K562 (cell line): ENCODE measurements at regions not wholly inside any gene's neighbourhood (a gene's known extent, or its start where the extent isn't known, plus 50 kb on each side); places are given as distances from the start of the nearest gene placed in this dataset.

Experiments used
- ATAC-seq: fragments of 200-7000 bp; cut with Tn5 transposase; 3 replicates; pipeline ENCODE4 v1.9.1; 2020; ENCODE audit warnings: moderate library complexity
- BruUV-seq: library from RNA; stranded (reverse); fragments of 400-500 nt; replicated peaks from 2 replicates; lab custom pipeline; 2021; lab: Mats Ljungman, UMichigan
- CTCF ChIA-PET: fragments of 300-600 bp; formaldehyde crosslinking; extraction: SDS; loops from one replicate; lab custom pipeline; 2021; ENCODE audit warnings: low intra/inter-chr PET ratio; lab: Yijun Ruan, JAX
- POLR2A ChIA-PET: fragments of 300-600, 350-650 bp; sonication (Branson Sonifier 250); formaldehyde crosslinking; extraction: SDS; loops from one replicate; lab custom pipeline; 2021; ENCODE audit warnings: antibody characterized with exemption, inconsistent platforms; lab: Yijun Ruan, JAX
- DNase-seq, 4 experiments: peaks; one replicate each; pipeline versions ENCODE4 v3.0.0 to v3.0.0-alpha.2; 2011 to 2018; ENCODE audit warnings: low spot score in 3 of 4, mixed read lengths in 3 of 4; ENCODE audit errors: extremely low read depth in 1 of 4
- FAIRE-seq: peaks from 2 replicates; lab custom pipeline; 2011; peaks lifted over from hg19 to GRCh38; lab: Jason Lieb, UNC
- H2AFZ ChIP-seq: 2 replicates; pipeline ENCODE4 v1.6.0; 2011; ENCODE audit warnings: low read depth, low read length, control low read depth, inconsistent platforms
- H3K27ac ChIP-seq: fragments of 200-600 bp; 3 replicates; pipeline ENCODE4 v1.8.0; 2011; ENCODE audit warnings: low read depth, mild to moderate bottlenecking, control low read depth, inconsistent platforms, low read length, moderate library complexity, mixed read lengths; ENCODE audit errors: extremely low read depth
- H3K27me3 ChIP-seq, 2 experiments: fragments of 300-600 bp in 1 of 2; 2 replicates in 1 of 2; 3 replicates in 1 of 2; pipeline versions ENCODE4 v1.6.0 to v1.8.0; 2011; ENCODE audit warnings: inconsistent platforms in 2 of 2, low read length in 2 of 2, mild to moderate bottlenecking in 1 of 2, mixed read lengths in 1 of 2, moderate library complexity in 1 of 2; ENCODE audit not compliant: control insufficient read depth in 2 of 2, insufficient read depth in 2 of 2
- H3K36me3 ChIP-seq: fragments of 300-600 bp; 3 replicates; pipeline ENCODE4 v1.8.0; 2011; ENCODE audit warnings: mild to moderate bottlenecking, low read length, inconsistent platforms; ENCODE audit not compliant: control insufficient read depth, insufficient read depth
- H3K4me1 ChIP-seq, 2 experiments: fragments of 200-600 bp in 1 of 2; replicated peaks in 1 of 2; 2 replicates in 1 of 2; 3 replicates in 1 of 2; pipeline versions ENCODE4 v1.5.1 to v1.8.0; 2011; ENCODE audit warnings: inconsistent platforms in 2 of 2, low read length in 2 of 2, mild to moderate bottlenecking in 1 of 2, mixed read lengths in 1 of 2, moderate library complexity in 1 of 2; ENCODE audit not compliant: control insufficient read depth in 2 of 2, insufficient read depth in 2 of 2
- H3K4me2 ChIP-seq: 2 replicates; pipeline ENCODE4 v1.6.1; 2011; ENCODE audit warnings: low read length, control low read depth, inconsistent platforms, mixed read lengths; ENCODE audit not compliant: insufficient read depth
- H3K4me3 ChIP-seq: fragments of 200-600 bp; sonication (generic), shearing (Covaris generic); 2 replicates; pipeline ENCODE4 v1.5.1; 2016; ENCODE audit warnings: control low read depth, inconsistent platforms
- H3K79me2 ChIP-seq: fragments of 200-600 bp; 3 replicates; pipeline ENCODE4 v1.8.0; 2011; ENCODE audit warnings: low read length, inconsistent platforms; ENCODE audit not compliant: control insufficient read depth, insufficient read depth
- H3K9ac ChIP-seq, 2 experiments: 2 replicates each; pipeline versions ENCODE4 v1.6.0 to v1.6.1; 2011; ENCODE audit warnings: low read depth in 2 of 2, low read length in 2 of 2, control low read depth in 1 of 2, inconsistent platforms in 1 of 2, mild to moderate bottlenecking in 1 of 2, mixed read lengths in 1 of 2; ENCODE audit not compliant: insufficient read depth in 1 of 2
- H3K9me1 ChIP-seq: one replicate; pipeline ENCODE4 v1.6.0; 2011; ENCODE audit warnings: inconsistent platforms, mild to moderate bottlenecking, low read length, moderate library complexity; ENCODE audit not compliant: control insufficient read depth, insufficient read depth
- H3K9me3 ChIP-seq: replicated peaks from 2 replicates; pipeline ENCODE4 v1.5.1; 2011; ENCODE audit warnings: low read depth, low read length, inconsistent platforms; ENCODE audit not compliant: control insufficient read depth, insufficient read depth
- H4K20me1 ChIP-seq: replicated peaks from 2 replicates; pipeline ENCODE4 v1.6.1; 2011; ENCODE audit warnings: low read length, inconsistent platforms, mixed read lengths; ENCODE audit not compliant: control insufficient read depth, insufficient read depth
- CC2D1A ChIP-seq: fragments of 450-650 bp; IDR thresholded peaks from 2 replicates; pipeline ENCODE4 v1.6.1; 2017; ENCODE audit warnings: mild to moderate bottlenecking
- ELF2 ChIP-seq: fragments of 250-450 bp; sonication (Bioruptor Pico); IDR thresholded peaks from 2 replicates; pipeline ENCODE4 v1.5.0; 2021; ENCODE audit warnings: mild to moderate bottlenecking
- ERF ChIP-seq: fragments of 450-650 bp; formaldehyde crosslinking; IDR thresholded peaks from 2 replicates; pipeline ENCODE4 v1.4.0; 2020; ENCODE audit warnings: mild to moderate bottlenecking, mixed read lengths
- PCBP2 ChIP-seq: fragments of 200-400 bp; formaldehyde crosslinking; IDR thresholded peaks from 2 replicates; pipeline ENCODE4 v1.6.1; 2018; ENCODE audit warnings: low read length, low read depth, mild to moderate bottlenecking, moderate library complexity; ENCODE audit not compliant: poor library complexity, severe bottlenecking
- PTTG1 ChIP-seq: fragments of 450-650 bp; IDR thresholded peaks from 2 replicates; pipeline ENCODE4 v1.6.1; 2016; ENCODE audit warnings: low read depth, mild to moderate bottlenecking, missing genetic modification characterization, missing compliant biosample characterization
- ZBTB8A ChIP-seq: fragments of 450-650 bp; IDR thresholded peaks from 2 replicates; pipeline ENCODE4 v1.6.1; 2018; ENCODE audit warnings: mild to moderate bottlenecking, moderate library complexity; ENCODE audit not compliant: partially characterized antibody
- ZNF785 ChIP-seq: fragments of 250-450 bp; sonication (Bioruptor Pico); IDR thresholded peaks from 2 replicates; pipeline ENCODE4 v1.4.0; 2020; ENCODE audit warnings: mild to moderate bottlenecking
- whole genome bisulfite sequencing: fragments of 100-300 bp; shearing (Covaris generic); methylation state at CpG from one replicate; pipeline ENCODE4 v1.1.6; 2016; ENCODE audit warnings: low coverage, mixed read lengths; ENCODE audit not compliant: insufficient coverage; ENCODE audit errors: missing lambda C conversion rate; 5-methylcytosine and 5-hydroxymethylcytosine counted together
- in situ Hi-C: fragments of 300-500 bp; cut with MboI; formaldehyde crosslinking; loops from 4 replicates; pipeline ENCODE4 v1.15.0; 2018; ENCODE audit warnings: inconsistent platforms, mixed read lengths
- intact Hi-C: fragments of 100-400 bp; cut with micrococcal nuclease; formaldehyde crosslinking; loops from 2 replicates; pipeline ENCODE4 v1.14.2; 2022
- TF ChIP-seq, protein P1 (sequence below): fragments of 450-650 bp; formaldehyde crosslinking; IDR thresholded peaks from 2 replicates; pipeline ENCODE4 v1.4.0; 2020; ENCODE audit warnings: mild to moderate bottlenecking, moderate library complexity
- TF ChIP-seq, protein P2 (sequence below): fragments of 250-450 bp; sonication (Bioruptor Pico); IDR thresholded peaks from 2 replicates; pipeline ENCODE4 v1.4.0; 2020; ENCODE audit warnings: mild to moderate bottlenecking
- TF ChIP-seq, protein P3 (sequence below): sonication (generic); formaldehyde crosslinking; IDR thresholded peaks from 2 replicates; pipeline ENCODE4 v1.8.1; 2022; ENCODE audit warnings: missing genetic modification reagents

DNA sequence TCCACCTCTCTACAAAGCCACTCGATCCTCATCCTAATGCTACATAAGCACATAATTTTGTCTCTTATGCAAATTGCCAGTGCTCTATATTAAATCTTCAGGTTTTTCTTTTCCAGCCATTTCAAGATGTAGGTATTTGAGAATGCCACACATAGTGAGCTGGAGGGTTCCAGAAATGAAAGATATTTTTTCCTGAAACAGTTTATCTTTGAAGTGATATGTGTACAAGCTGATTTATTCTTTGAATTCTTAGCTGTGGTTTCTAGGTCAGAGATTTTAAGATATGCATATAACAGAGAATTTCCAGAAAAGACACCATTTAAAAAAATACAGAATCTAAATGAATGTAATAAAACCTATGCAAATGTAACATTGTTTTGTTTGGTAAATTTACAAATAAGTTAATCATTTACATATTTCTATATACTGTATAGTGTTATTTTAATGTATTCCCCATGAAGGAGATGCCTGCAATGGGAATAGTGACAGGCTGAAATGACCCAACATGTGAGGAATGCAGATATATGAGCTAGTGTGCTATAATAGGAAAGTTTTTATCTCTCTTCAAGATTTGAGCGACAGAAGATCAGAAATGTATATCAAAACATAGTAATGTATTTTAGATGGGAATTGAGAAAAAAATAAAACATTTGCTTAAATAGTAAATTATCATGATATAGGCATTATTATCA lies 570.2 kb downstream of the SLITRK1 start (continued):
- TF ChIP-seq, protein P1, sequence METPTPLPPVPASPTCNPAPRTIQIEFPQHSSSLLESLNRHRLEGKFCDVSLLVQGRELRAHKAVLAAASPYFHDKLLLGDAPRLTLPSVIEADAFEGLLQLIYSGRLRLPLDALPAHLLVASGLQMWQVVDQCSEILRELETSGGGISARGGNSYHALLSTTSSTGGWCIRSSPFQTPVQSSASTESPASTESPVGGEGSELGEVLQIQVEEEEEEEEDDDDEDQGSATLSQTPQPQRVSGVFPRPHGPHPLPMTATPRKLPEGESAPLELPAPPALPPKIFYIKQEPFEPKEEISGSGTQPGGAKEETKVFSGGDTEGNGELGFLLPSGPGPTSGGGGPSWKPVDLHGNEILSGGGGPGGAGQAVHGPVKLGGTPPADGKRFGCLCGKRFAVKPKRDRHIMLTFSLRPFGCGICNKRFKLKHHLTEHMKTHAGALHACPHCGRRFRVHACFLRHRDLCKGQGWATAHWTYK (CRISPR knock-in tag) = no peak

DNA sequence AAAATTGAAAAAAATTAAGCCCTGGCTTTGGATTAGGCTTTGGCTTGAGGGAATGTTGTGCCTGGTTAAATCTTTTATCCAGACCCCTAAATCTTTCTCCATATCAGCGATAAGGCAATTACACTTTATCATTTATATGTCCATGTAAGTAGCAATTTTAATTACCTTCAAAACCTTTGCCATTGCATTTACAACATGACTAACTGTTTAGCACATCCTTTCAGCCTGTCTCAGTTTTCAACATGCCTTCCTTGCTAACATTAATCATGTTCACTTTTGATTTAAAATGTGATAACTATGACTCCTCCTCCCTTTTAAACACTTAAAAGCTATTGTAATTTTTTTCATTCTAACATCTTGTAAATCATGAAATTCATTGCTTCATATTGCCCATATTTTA lies 583.7 kb downstream of the SLITRK1 start:
- no peaks in the 10 kb centered on the region for H3K36me3 ChIP-seq
- CTCF ChIA-PET = no interaction called here
- no peak overlapping the region for H3K27ac ChIP-seq
- no peaks in the 10 kb centered on the region for H3K9me3 ChIP-seq
- DNase-seq = no peak
- H3K79me2 ChIP-seq = no peaks in the 10 kb centered on the region
- H3K9me1 ChIP-seq = no peaks in the 10 kb centered on the region
- H3K27me3 ChIP-seq = no peaks in the 10 kb centered on the region
- POLR2A ChIA-PET = no interaction called here
- WGBS = 0% methylated on average over 1 of the region's 1 CpG
- no peak overlapping the region for H3K4me2 ChIP-seq
- no peak overlapping the region for H3K9ac ChIP-seq
- H3K4me3 ChIP-seq = no peak overlapping the region
- intact Hi-C loops (no loop called here), in situ Hi-C loops (no loop called here)
- H4K20me1 ChIP-seq = no peaks in the 10 kb centered on the region
- no peaks in the 10 kb centered on the region for H3K4me1 ChIP-seq
- ATAC-seq = no peak
- FAIRE-seq = no peak
- no TSS peak for BruUV-seq
- no peak overlapping the region for H2AFZ ChIP-seq
- TF ChIP-seq ERF (CRISPR knock-in tag) (no peak), PCBP2 (no peak), CC2D1A (no peak), ELF2 (CRISPR knock-in tag) (no peak), PTTG1 (no peak), ZNF785 (no peak), ZBTB8A (no peak)
- TF ChIP-seq, protein P2, sequence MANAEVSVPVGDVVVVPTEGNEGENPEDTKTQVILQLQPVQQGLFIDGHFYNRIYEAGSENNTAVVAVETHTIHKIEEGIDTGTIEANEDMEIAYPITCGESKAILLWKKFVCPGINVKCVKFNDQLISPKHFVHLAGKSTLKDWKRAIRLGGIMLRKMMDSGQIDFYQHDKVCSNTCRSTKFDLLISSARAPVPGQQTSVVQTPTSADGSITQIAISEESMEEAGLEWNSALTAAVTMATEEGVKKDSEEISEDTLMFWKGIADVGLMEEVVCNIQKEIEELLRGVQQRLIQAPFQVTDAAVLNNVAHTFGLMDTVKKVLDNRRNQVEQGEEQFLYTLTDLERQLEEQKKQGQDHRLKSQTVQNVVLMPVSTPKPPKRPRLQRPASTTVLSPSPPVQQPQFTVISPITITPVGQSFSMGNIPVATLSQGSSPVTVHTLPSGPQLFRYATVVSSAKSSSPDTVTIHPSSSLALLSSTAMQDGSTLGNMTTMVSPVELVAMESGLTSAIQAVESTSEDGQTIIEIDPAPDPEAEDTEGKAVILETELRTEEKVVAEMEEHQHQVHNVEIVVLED (CRISPR knock-in tag) = no peak
- TF ChIP-seq, protein P1 (CRISPR knock-in tag) = no peak
- TF ChIP-seq, protein P3, sequence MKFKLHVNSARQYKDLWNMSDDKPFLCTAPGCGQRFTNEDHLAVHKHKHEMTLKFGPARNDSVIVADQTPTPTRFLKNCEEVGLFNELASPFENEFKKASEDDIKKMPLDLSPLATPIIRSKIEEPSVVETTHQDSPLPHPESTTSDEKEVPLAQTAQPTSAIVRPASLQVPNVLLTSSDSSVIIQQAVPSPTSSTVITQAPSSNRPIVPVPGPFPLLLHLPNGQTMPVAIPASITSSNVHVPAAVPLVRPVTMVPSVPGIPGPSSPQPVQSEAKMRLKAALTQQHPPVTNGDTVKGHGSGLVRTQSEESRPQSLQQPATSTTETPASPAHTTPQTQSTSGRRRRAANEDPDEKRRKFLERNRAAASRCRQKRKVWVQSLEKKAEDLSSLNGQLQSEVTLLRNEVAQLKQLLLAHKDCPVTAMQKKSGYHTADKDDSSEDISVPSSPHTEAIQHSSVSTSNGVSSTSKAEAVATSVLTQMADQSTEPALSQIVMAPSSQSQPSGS (CRISPR knock-in tag) = no peak
